CD8-positive, alpha-beta memory T cell (primary cell): ENCODE measurements at regions not wholly inside any gene's neighbourhood (a gene's known extent, or its start where the extent isn't known, plus 50 kb on each side); places are given as distances from the start of the nearest gene placed in this dataset.

Experiments used
- CTCF ChIA-PET: fragments of 350-600 bp; sonication (Branson Sonifier 250); formaldehyde crosslinking; loops from one replicate; lab custom pipeline; 2021; ENCODE audit warnings: antibody characterized with exemption; lab: Charles Lee
- POLR2A ChIA-PET: fragments of 350-600 bp; sonication (Branson Sonifier 250); formaldehyde crosslinking; loops from one replicate; lab custom pipeline; 2021; ENCODE audit warnings: antibody characterized with exemption; lab: Charles Lee
- DNase-seq, 5 donors: peaks; one replicate each; pipeline versions ENCODE4 v3.0.0 to v3.0.0-alpha.2; 2020 to 2022; ENCODE audit warnings: mixed read lengths in 1 of 5
- H3K27ac ChIP-seq: one replicate; pipeline ENCODE4 v1.7.0; 2013; ENCODE audit warnings: low read depth, mild to moderate bottlenecking, low read length, moderate library complexity
- H3K27me3 ChIP-seq: 2 replicates; pipeline ENCODE4 v1.7.0; 2013; ENCODE audit warnings: low read length, mild to moderate bottlenecking; ENCODE audit not compliant: insufficient read depth, poor library complexity, severe bottlenecking
- H3K36me3 ChIP-seq: 2 replicates; pipeline ENCODE4 v1.7.0; 2013; ENCODE audit warnings: mild to moderate bottlenecking, low read length, moderate library complexity; ENCODE audit not compliant: insufficient read depth
- H3K4me1 ChIP-seq: 2 replicates; pipeline ENCODE4 v1.7.0; 2013; ENCODE audit warnings: mild to moderate bottlenecking, low read length, moderate library complexity; ENCODE audit not compliant: insufficient read depth
- H3K4me3 ChIP-seq: 2 replicates; pipeline ENCODE4 v1.7.0; 2013; ENCODE audit warnings: mild to moderate bottlenecking, low read length
- H3K9me3 ChIP-seq: 2 replicates; pipeline ENCODE4 v1.7.0; 2013; ENCODE audit warnings: mild to moderate bottlenecking, low read length
- H3K27ac Mint-ChIP-seq, 8 donors: one replicate each; pipeline ENCODE4 v1.8.0; 2020 to 2021; ENCODE audit warnings: mixed read lengths in 8 of 8, mild to moderate bottlenecking in 6 of 8, inconsistent platforms in 3 of 8, moderate library complexity in 3 of 8
- H3K27me3 Mint-ChIP-seq, 2 donors: one replicate each; pipeline ENCODE4 v1.8.0; 2020 to 2021; ENCODE audit warnings: mixed read lengths in 2 of 2, mild to moderate bottlenecking in 1 of 2, moderate library complexity in 1 of 2
- H3K36me3 Mint-ChIP-seq, 3 donors: one replicate each; pipeline ENCODE4 v1.8.0; 2020 to 2021; ENCODE audit warnings: mixed read lengths in 3 of 3, inconsistent platforms in 1 of 3, mild to moderate bottlenecking in 1 of 3
- H3K4me1 Mint-ChIP-seq, 3 donors: one replicate each; pipeline ENCODE4 v1.8.0; 2020 to 2021; ENCODE audit warnings: mixed read lengths in 3 of 3, inconsistent platforms in 1 of 3, mild to moderate bottlenecking in 1 of 3
- H3K4me3 Mint-ChIP-seq, 7 donors: one replicate each; pipeline ENCODE4 v1.8.0; 2020 to 2021; ENCODE audit warnings: mixed read lengths in 7 of 7, mild to moderate bottlenecking in 6 of 7, moderate library complexity in 4 of 7, inconsistent platforms in 2 of 7
- H3K9me3 Mint-ChIP-seq, 5 donors: one replicate each; pipeline ENCODE4 v1.8.0; 2020 to 2022; ENCODE audit warnings: mixed read lengths in 5 of 5, mild to moderate bottlenecking in 3 of 5, moderate library complexity in 2 of 5, inconsistent platforms in 1 of 5

- Mint-ChIP-seq H3K4me1 (no peaks in the 10 kb centered on the region), H3K36me3 (no peaks in the 10 kb centered on the region), H3K9me3 (peaks cover 6 to 14% (median 9%) of the 10 kb centered on the region in 5 donors), H3K27ac (no peak overlapping the region), H3K27me3 (peaks cover 3 to 6% of the 10 kb centered on the region in 2 donors), H3K4me3 (no peak overlapping the region)
- POLR2A ChIA-PET: no interaction called here
- H3K27me3 ChIP-seq: no peaks in the 10 kb centered on the region
- no peak overlapping the region for H3K27ac ChIP-seq
- H3K9me3 ChIP-seq: no peaks in the 10 kb centered on the region
- CTCF ChIA-PET: no interaction called here
- no peak for DNase-seq
- H3K4me3 ChIP-seq: no peak overlapping the region
- no peaks in the 10 kb centered on the region for H3K36me3 ChIP-seq
- no peaks in the 10 kb centered on the region for H3K4me1 ChIP-seq
Measured at GRCh38 chr13:111992911-111993310, 74.0 kb upstream of the SOX1 start.

GRCh38 chr13:111993691-111994090 lies 73.3 kb upstream of the SOX1 start:
- H3K9me3 Mint-ChIP-seq: peaks cover 6 to 14% (median 9%) of the 10 kb centered on the region in 5 donors
- POLR2A ChIA-PET: no interaction called here
- no peak overlapping the region for H3K27ac Mint-ChIP-seq
- DNase-seq: no peak
- H3K4me1 Mint-ChIP-seq: no peaks in the 10 kb centered on the region
- Histone ChIP-seq H3K4me3 (no peak overlapping the region), H3K9me3 (no peaks in the 10 kb centered on the region), H3K36me3 (no peaks in the 10 kb centered on the region), H3K27me3 (no peaks in the 10 kb centered on the region), H3K27ac (no peak overlapping the region), H3K4me1 (no peaks in the 10 kb centered on the region)
- H3K4me3 Mint-ChIP-seq: no peak overlapping the region
- H3K36me3 Mint-ChIP-seq: no peaks in the 10 kb centered on the region
- peaks cover 3 to 14% of the 10 kb centered on the region in 2 donors for H3K27me3 Mint-ChIP-seq
- CTCF ChIA-PET: no interaction called here

GRCh38 chr13:111994578-111994977 lies 72.4 kb upstream of the SOX1 start:
- Mint-ChIP-seq H3K9me3 (peaks cover 6 to 12% (median 9%) of the 10 kb centered on the region in 5 donors), H3K4me3 (no peak overlapping the region), H3K27me3 (peaks cover 3 to 20% of the 10 kb centered on the region in 2 donors), H3K36me3 (no peaks in the 10 kb centered on the region), H3K4me1 (no peaks in the 10 kb centered on the region), H3K27ac (no peak overlapping the region)
- ChIA-PET CTCF (no interaction called here), POLR2A (no interaction called here)
- Histone ChIP-seq H3K4me3 (no peak overlapping the region), H3K27me3 (no peaks in the 10 kb centered on the region), H3K27ac (no peak overlapping the region), H3K9me3 (no peaks in the 10 kb centered on the region), H3K36me3 (no peaks in the 10 kb centered on the region), H3K4me1 (no peaks in the 10 kb centered on the region)
- no peak for DNase-seq

GRCh38 chr13:111999352-111999751 lies 67.6 kb upstream of the SOX1 start:
- Mint-ChIP-seq H3K27ac (no peak overlapping the region), H3K4me3 (no peak overlapping the region), H3K36me3 (no peaks in the 10 kb centered on the region), H3K4me1 (no peaks in the 10 kb centered on the region), H3K27me3 (peaks cover 6 to 20% of the 10 kb centered on the region in 2 donors), H3K9me3 (peaks cover 0 to 1% (median 0%) of the 10 kb centered on the region in 5 donors)
- Histone ChIP-seq H3K9me3 (no peaks in the 10 kb centered on the region), H3K4me3 (no peak overlapping the region), H3K27ac (no peak overlapping the region), H3K27me3 (no peaks in the 10 kb centered on the region), H3K36me3 (no peaks in the 10 kb centered on the region), H3K4me1 (no peaks in the 10 kb centered on the region)
- no peak for DNase-seq
- ChIA-PET POLR2A (no interaction called here), CTCF (no interaction called here)

- no peak overlapping the region for H3K27ac ChIP-seq
- no peaks in the 10 kb centered on the region for H3K36me3 Mint-ChIP-seq
- CTCF ChIA-PET: no interaction called here
Measured at GRCh38 chr13:112000888-112001287, 66.1 kb upstream of the SOX1 start.

GRCh38 chr13:112001571-112001970 lies 65.4 kb upstream of the SOX1 start:
- CTCF ChIA-PET: no interaction called here
- Mint-ChIP-seq H3K9me3 (peaks cover 0 to 7% (median 1%) of the 10 kb centered on the region in 5 donors), H3K4me3 (no peak overlapping the region), H3K27ac (no peak overlapping the region), H3K27me3 (peaks cover 4 to 16% of the 10 kb centered on the region in 2 donors), H3K4me1 (no peaks in the 10 kb centered on the region), H3K36me3 (no peaks in the 10 kb centered on the region)
- no peaks in the 10 kb centered on the region for H3K9me3 ChIP-seq
- no peaks in the 10 kb centered on the region for H3K27me3 ChIP-seq
- H3K4me3 ChIP-seq: no peak overlapping the region
- H3K4me1 ChIP-seq: no peaks in the 10 kb centered on the region
- no peak for DNase-seq
- POLR2A ChIA-PET: no interaction called here
- no peak overlapping the region for H3K27ac ChIP-seq
- H3K36me3 ChIP-seq: no peaks in the 10 kb centered on the region

More at GRCh38 chr13:112000888-112001287, 66.1 kb upstream of the SOX1 start:
- Histone ChIP-seq H3K4me3 (no peak overlapping the region), H3K27me3 (no peaks in the 10 kb centered on the region), H3K9me3 (no peaks in the 10 kb centered on the region), H3K4me1 (no peaks in the 10 kb centered on the region), H3K36me3 (no peaks in the 10 kb centered on the region)
- no peak overlapping the region for H3K4me3 Mint-ChIP-seq
- H3K9me3 Mint-ChIP-seq: peaks cover 0 to 6% (median 1%) of the 10 kb centered on the region in 5 donors
- H3K27me3 Mint-ChIP-seq: peaks cover 5 to 16% of the 10 kb centered on the region in 2 donors
- H3K27ac Mint-ChIP-seq: no peak overlapping the region
- H3K4me1 Mint-ChIP-seq: no peaks in the 10 kb centered on the region
- DNase-seq: no peak
- POLR2A ChIA-PET: no interaction called here

- no peaks in the 10 kb centered on the region for H3K36me3 ChIP-seq
- Mint-ChIP-seq H3K27ac (no peak overlapping the region), H3K36me3 (no peaks in the 10 kb centered on the region), H3K27me3 (peaks cover 4 to 9% of the 10 kb centered on the region in 2 donors), H3K4me1 (no peaks in the 10 kb centered on the region), H3K4me3 (no peak overlapping the region), H3K9me3 (peaks cover 0 to 7% (median 1%) of the 10 kb centered on the region in 5 donors)
- H3K4me3 ChIP-seq: no peak overlapping the region
- no peaks in the 10 kb centered on the region for H3K9me3 ChIP-seq
- H3K27me3 ChIP-seq: no peaks in the 10 kb centered on the region
- no peak overlapping the region for H3K27ac ChIP-seq
- CTCF ChIA-PET: no interaction called here
- no peaks in the 10 kb centered on the region for H3K4me1 ChIP-seq
- no peak for DNase-seq
- POLR2A ChIA-PET: no interaction called here
Measured at GRCh38 chr13:112003396-112003795, 63.6 kb upstream of the SOX1 start.

GRCh38 chr13:112003941-112004340 lies 63.0 kb upstream of the SOX1 start:
- ChIA-PET POLR2A (no interaction called here), CTCF (no interaction called here)
- no peaks in the 10 kb centered on the region for H3K36me3 Mint-ChIP-seq
- Histone ChIP-seq H3K27me3 (no peaks in the 10 kb centered on the region), H3K36me3 (no peaks in the 10 kb centered on the region), H3K27ac (no peak overlapping the region), H3K4me3 (no peak overlapping the region), H3K4me1 (no peaks in the 10 kb centered on the region), H3K9me3 (no peaks in the 10 kb centered on the region)
- H3K4me1 Mint-ChIP-seq: no peaks in the 10 kb centered on the region
- no peak for DNase-seq
- H3K27me3 Mint-ChIP-seq: peaks cover 4 to 6% of the 10 kb centered on the region in 2 donors
- peaks cover 0 to 7% (median 1%) of the 10 kb centered on the region in 5 donors for H3K9me3 Mint-ChIP-seq
- H3K27ac Mint-ChIP-seq: peak overlapping the region in 1 of 8 donors; percentile 10
- H3K4me3 Mint-ChIP-seq: no peak overlapping the region

GRCh38 chr13:112005925-112006324 lies 61.0 kb upstream of the SOX1 start:
- ChIA-PET CTCF (no interaction called here), POLR2A (no interaction called here)
- Mint-ChIP-seq H3K36me3 (no peaks in the 10 kb centered on the region), H3K4me1 (no peaks in the 10 kb centered on the region), H3K27me3 (peaks cover 0 to 7% of the 10 kb centered on the region in 2 donors), H3K9me3 (peaks cover 0 to 7% (median 1%) of the 10 kb centered on the region in 5 donors), H3K4me3 (no peak overlapping the region), H3K27ac (no peak overlapping the region)
- H3K9me3 ChIP-seq: no peaks in the 10 kb centered on the region
- H3K4me1 ChIP-seq: no peaks in the 10 kb centered on the region
- no peaks in the 10 kb centered on the region for H3K36me3 ChIP-seq
- no peak for DNase-seq
- no peak overlapping the region for H3K27ac ChIP-seq
- H3K27me3 ChIP-seq: no peaks in the 10 kb centered on the region
- H3K4me3 ChIP-seq: no peak overlapping the region
